Activated CD4-positive, alpha-beta T cell treated with anti-CD3 and anti-CD28 coated beads, Interleukin-2, amount 50 U/mL, for 1 hour (primary cell): ENCODE measurements at regions not wholly inside any gene's neighbourhood (a gene's known extent, or its start where the extent isn't known, plus 50 kb on each side); places are given as distances from the start of the nearest gene placed in this dataset.
"Not testable (repeated sequence)": the region's sequence is repeated elsewhere in the genome, so short reads cannot be mapped to it uniquely, and the experiment has no call there.

Source experiments
- DNase-seq: peaks from one replicate; pipeline ENCODE4 v3.0.0-alpha.2; 2020

GRCh38 chr11:45000918-45001317 is 50.2 kb upstream of the TP53I11 start:
- DNase-seq, result no peak

DNA sequence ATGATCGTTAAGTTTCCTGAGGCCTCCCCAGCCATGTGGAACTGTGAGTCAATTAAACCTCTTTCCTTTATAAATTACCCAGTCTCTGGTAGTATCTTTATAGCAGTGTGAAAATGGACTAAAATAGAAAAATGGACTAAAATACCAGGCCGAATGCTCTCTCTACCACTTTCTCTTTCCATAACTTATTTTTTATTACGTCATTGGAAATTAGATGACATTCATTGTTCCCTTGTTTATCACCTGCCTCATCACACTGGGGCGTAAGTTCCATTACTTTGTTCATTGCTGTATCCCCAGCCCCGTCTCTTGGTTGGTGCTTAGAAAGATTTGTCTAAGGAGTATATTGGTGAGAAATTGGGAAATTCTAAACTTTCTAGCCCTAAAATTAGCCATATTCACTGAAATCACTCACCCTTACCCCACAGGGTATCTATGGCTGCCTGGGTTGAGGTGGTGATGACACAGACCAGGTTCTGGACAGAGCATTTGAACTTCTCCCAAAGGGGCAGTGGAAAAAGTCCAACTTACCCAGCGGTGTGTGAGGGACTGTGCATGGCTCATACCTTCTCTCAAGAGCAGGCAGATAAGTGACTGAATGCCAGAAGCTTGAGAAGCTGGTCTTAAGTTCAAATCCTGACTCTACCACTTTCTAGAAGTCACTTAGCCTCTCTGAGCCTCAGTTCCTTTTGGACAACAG is 50.9 kb upstream of the TP53I11 start:
- DNase-seq, result no peak

GRCh38 chr11:45005106-45005505 is 54.4 kb upstream of the TP53I11 start:
- no peak for DNase-seq

DNA sequence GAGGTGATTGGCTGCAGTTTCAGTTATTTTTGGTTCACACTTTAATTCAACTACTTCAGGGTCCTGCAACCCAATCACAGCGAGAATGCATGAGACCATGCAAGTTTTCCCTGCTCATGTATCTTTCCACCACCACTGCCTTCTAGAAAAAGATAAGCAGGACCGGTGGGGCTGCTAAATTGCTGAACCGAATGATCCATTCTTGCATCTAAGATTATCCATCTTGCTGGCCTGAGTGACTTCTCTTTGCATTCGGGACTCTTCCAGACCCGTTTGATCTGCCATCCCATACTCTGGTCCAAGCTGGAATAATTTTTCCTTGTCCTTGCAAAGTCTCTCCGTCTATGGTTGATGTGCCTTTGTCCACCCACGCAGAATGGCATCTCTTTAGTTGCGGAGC is 56.3 kb upstream of the TP53I11 start:
- no peak for DNase-seq

DNA sequence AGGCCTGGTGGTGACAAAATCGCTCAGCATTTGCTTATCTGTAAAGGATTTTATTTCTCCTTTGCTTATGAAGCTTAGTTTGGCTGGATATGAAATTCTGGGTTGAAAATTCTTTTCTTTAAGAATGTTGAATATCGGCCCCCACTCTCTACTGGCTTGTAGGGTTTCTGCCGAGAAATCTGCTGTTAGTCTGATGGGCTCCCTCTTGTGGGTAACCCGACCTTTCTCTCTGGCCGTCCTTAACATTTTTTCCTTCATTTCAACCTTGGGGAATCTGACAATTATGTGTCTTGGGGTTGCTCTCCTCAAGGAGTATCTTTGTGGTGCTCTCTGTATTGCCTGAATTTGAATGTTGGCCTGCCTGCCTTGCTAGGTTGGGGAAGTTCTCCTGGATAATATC is 65.3 kb upstream of the TP53I11 start:
- not testable (repeated sequence) for DNase-seq

DNA sequence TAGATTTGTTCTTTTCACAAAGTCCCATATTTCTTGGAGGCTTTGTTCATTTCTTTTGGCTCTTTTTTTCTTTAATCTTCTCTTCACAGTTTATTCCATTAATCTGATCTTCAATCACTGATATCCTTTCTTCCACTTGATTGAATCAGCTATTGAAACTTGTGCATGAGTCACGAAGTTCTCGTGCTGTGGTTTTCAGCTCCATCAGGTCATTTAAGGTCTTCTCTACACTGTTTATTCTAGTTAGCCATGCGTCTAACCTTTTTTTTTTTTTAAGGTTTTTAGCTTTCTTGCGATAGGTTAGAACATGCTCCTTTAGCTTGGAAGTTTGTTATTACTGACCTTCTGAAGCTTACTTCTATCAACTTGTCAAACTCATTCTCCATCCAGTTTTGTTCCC is 65.8 kb upstream of the TP53I11 start:
- not testable (repeated sequence) for DNase-seq

GRCh38 chr11:45017329-45017728 is 66.6 kb upstream of the TP53I11 start:
- DNase-seq, result no peak

DNA sequence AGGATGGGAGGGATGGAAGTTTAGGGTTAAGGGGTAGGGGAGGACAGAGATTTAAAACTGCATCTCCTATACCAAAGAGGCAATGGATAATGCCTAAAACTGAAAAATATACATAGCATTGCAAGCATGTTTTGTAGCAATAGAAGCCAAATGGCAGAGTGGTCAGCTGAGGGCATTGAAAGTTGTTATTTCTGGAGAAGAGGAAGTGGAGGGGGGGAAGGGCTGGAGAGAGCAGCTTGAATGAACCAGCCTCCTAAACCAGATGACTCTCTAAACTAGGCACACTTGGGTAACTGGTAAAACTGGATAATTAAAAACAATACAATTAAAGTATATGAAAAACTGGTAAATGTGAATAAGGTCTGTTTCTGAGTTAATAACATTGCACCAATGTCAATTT is 70.3 kb upstream of the TP53I11 start:
- DNase-seq, result no peak

DNA sequence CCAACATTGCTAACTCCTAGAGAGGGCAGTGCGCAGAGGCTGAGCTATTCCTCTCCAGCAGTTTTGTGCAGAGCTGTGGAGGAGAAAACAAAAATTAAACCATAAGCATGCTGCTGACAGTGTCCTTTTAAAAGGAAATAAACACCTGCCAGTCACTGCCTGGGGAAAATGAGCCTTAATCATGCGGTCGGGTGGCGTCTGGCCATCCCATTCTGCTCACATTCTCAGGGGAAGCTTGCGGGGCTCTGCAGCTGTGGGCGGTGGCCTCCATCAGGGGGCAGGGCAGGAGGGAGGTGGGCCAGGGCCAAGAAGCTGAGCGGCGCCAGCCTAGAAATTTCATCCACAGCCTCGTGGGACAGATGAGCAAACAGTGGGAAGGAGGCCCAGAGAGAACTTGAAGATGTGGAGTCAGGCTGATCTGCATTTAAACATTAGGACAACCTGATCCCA is 71.0 kb upstream of the TP53I11 start:
- no peak for DNase-seq

DNA sequence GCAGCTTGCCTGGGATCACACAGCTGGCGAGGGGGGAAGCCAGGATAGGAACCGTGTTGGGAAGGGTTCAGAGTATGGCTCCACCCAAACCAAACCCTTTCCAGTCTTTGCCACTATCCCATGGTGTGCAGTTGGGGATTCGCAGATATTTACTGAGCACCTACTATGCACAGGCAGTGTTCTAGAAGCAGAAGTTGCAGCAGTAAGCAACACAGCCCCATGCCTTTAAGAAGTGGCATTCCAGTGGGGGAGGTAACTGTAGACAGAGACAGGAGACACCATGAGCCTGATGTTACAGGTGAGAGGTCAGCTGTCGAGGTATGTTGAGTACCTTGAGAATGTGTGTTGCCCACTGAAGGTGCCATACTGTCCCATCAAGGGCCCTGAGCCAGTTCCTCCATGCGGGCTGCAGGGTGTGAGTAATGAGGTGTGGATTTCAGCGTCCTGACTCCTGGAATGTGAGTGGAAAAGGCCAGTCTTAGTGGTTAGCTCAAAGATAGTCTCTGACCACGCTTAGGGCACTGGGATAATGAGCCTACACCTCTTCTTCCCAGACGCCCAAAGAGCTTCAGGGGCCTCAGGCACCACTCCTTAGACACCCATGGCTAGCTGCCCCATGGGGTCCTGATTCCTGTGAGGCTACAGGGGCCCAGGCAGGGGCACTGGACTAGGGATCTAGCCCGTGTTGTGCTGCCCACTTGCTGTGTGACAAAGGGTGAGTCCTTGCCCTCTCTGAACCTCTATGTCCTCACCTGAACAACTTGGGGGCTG is 71.8 kb upstream of the TP53I11 start:
- DNase-seq, result no peak

- no peak for DNase-seq
Observed at GRCh38 chr11:45023065-45023365, 72.3 kb upstream of the TP53I11 start.

DNA sequence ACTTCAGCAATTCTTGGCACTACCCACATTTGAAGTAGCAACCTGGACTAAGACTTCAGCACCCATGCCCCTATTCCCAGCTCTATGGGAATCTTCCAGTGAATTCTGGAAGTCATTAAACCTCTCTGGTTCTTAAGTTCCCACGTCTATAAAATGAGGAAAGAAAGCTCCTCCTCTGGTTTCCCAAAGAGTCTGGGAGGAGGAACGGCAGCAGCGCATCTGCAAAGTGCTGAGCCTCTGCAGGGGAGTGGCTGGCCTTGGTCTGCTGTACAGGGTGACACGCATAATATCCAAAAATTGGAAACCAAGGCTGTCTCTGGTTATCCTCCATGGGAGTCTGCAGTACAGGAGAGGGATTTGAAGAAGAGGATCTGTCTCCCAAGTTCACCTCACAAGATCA is 73.6 kb upstream of the TP53I11 start:
- no peak for DNase-seq

- DNase-seq, result no peak
Observed at GRCh38 chr11:45024846-45025588, 74.3 kb upstream of the TP53I11 start.

DNA sequence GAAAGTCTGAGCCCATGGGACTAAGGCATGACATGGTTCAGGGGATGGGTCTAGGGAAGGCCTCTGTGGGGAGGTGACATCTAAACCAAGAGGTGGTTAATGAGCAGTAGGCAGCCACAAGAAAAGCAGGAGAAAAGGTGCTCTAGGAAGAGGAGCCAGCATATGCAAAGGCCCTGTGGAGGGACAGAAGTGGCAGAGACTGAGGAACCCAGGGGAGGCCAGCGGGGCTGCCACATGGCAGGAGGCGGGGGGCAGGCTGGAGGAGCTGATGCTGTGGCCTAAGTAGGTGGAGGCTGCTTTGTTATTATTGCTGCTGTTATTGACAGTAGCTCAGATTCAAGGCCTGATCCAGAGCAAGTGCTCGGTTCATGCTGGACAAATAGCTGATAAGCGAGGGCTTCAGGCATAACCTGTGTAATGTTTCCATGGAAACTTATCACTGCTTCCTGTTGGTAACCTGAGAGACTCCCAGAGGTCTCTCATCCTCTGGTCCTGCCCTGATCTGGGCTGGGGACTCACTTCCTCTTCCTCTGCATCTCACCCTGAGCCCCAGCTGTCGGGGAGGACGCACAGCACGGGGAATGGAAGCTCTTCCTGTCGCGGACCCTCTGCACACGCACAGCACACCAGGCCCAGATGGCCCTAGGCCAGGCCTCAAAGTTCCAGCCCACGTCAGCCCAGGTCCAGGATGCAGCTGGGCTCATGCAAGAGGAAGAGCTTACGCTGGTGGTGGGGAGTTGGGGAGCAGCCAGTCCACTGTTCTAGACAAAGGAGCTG is 75.2 kb upstream of the TP53I11 start:
- no peak for DNase-seq

DNA sequence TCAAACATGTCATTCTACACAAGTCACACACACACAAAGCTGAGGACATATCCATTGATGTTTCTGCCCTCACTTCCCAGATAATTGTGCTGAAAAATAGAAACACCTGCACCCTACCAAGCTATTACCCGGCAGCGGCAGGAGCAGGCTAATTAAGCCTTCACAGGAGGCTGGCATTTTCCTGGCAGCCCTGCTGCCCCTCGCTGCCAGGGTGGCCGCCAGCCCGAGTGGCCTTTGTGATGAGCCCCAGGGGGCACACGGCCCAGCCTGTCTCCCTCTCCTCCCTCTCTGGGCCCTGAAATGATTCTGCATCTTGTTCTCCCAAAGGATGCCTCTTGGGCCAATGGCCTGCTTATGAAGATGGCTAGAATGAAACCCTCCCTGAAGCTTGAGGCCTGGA is 76.2 kb upstream of the TP53I11 start:
- no peak for DNase-seq

DNA sequence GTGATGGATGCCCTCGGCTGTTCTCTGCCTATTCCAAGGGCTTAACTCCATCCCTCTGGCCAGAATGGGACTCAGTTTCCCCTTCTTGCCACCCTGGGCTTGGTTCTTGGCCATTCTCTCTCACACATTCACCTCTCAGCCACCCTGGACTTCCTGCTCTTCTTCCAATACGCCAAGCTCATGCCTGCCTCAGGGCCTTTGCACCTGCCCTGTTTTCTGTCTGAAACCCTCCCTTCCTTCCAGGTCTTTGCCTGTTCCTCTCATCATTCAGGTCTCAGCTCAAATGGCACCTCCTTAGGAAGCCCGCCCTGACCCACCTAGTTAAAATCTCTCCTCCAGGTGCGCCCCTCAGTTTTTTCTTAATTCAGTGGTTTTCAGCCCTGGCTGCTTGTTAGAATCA is 76.6 kb upstream of the TP53I11 start:
- no peak for DNase-seq

- no peak for DNase-seq
Observed at GRCh38 chr11:45028911-45029682, 78.4 kb upstream of the TP53I11 start.

GRCh38 chr11:45030778-45031177 is 80.1 kb upstream of the TP53I11 start:
- DNase-seq, result no peak

- DNase-seq, result no peak
Observed at GRCh38 chr11:45031912-45032519, 81.3 kb upstream of the TP53I11 start.

DNA sequence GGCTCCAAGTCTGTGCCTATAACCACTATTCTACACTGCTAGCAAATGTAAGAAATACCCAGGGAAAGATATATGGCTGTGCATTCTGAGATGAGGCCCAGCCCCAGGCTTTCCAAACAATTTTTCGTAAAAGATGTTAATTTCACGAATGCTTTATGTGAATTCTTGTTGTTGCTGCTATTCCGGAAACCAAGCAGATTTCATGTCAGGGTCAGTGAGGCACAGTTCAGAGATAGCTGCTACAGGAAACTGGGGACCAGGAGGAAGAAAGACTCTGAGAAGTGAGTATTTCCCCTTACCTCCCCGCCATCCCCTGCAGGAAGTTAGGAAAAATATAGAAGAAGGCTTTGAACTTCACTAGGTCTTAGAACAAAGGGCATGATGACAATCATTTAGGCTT is 84.7 kb upstream of the TP53I11 start:
- DNase-seq, result no peak

- no peak for DNase-seq
Observed at GRCh38 chr11:45036010-45036409, 85.3 kb upstream of the TP53I11 start.

- DNase-seq, result no peak
Observed at GRCh38 chr11:45036733-45037132, 86.0 kb upstream of the TP53I11 start.
